Peyer's patch (tissue), 4 donors: ENCODE measurements at regions not wholly inside any gene's neighbourhood (a gene's known extent, or its start where the extent isn't known, plus 50 kb on each side); places are given as distances from the start of the nearest gene placed in this dataset.

Experiments used
- DNase-seq, 3 donors: peaks; one replicate each; pipeline ENCODE4 v3.0.0-alpha.2; 2017 to 2019
- H3K27ac ChIP-seq, 4 donors: fragments of 200-600 bp; sonication (generic); one replicate each; pipeline ENCODE4 v1.5.1; 2016 to 2019
- H3K27me3 ChIP-seq, 2 donors: fragments of 200-600 bp; sonication (generic); one replicate each; pipeline ENCODE4 v1.5.1; 2019
- H3K36me3 ChIP-seq, 3 donors: fragments of 200-600 bp; sonication (generic); one replicate each; pipeline ENCODE4 v1.5.1; 2016 to 2019
- H3K4me1 ChIP-seq, 4 donors: fragments of 200-600 bp; sonication (generic); one replicate each; pipeline ENCODE4 v1.5.1; 2016 to 2019
- H3K4me3 ChIP-seq, 4 donors: fragments of 200-600 bp; sonication (generic); 1 replicate in 3 of 4; 2 replicates in 1 of 4; pipeline ENCODE4 v1.5.1; 2016 to 2019; ENCODE audit warnings: mild to moderate bottlenecking in 1 of 4
- H3K9me3 ChIP-seq, 4 donors: fragments of 200-600 bp; sonication (generic); one replicate each; pipeline ENCODE4 v1.5.1; 2016 to 2019; ENCODE audit warnings: mild to moderate bottlenecking in 1 of 4
- POLR2A ChIP-seq, 2 donors: fragments of 450-650 bp; IDR thresholded peaks; one replicate each; pipeline ENCODE4 v1.5.1; 2017; ENCODE audit warnings: antibody characterized with exemption in 2 of 2, mild to moderate bottlenecking in 2 of 2, moderate library complexity in 2 of 2
- TF ChIP-seq, protein P1 (sequence below), 6 experiments: fragments of 450-650 bp in 4 of 6; fragments of 200-600 bp in 2 of 6; sonication (generic) in 1 of 6; IDR thresholded peaks; one replicate each; pipeline ENCODE4 v1.5.1; 2017 to 2019; ENCODE audit warnings: antibody characterized with exemption in 6 of 6, mild to moderate bottlenecking in 3 of 6, moderate library complexity in 1 of 6

- no peaks in the 10 kb centered on the region for H3K9me3 ChIP-seq
- no peaks in the 10 kb centered on the region for H3K36me3 ChIP-seq
- no peak overlapping the region for H3K4me3 ChIP-seq
- DNase-seq: no peak
- TF ChIP-seq, protein P1, sequence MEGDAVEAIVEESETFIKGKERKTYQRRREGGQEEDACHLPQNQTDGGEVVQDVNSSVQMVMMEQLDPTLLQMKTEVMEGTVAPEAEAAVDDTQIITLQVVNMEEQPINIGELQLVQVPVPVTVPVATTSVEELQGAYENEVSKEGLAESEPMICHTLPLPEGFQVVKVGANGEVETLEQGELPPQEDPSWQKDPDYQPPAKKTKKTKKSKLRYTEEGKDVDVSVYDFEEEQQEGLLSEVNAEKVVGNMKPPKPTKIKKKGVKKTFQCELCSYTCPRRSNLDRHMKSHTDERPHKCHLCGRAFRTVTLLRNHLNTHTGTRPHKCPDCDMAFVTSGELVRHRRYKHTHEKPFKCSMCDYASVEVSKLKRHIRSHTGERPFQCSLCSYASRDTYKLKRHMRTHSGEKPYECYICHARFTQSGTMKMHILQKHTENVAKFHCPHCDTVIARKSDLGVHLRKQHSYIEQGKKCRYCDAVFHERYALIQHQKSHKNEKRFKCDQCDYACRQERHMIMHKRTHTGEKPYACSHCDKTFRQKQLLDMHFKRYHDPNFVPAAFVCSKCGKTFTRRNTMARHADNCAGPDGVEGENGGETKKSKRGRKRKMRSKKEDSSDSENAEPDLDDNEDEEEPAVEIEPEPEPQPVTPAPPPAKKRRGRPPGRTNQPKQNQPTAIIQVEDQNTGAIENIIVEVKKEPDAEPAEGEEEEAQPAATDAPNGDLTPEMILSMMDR (IDR thresholded peaks at IDR 0.05): no peak
- TF ChIP-seq POLR2A (IDR thresholded peaks at IDR 0.05): no peak
- no peaks in the 10 kb centered on the region for H3K4me1 ChIP-seq
- no peak overlapping the region for H3K27ac ChIP-seq
- H3K27me3 ChIP-seq: no peaks in the 10 kb centered on the region
Observed at GRCh38 chr1:87231703-87232367, 96.8 kb upstream of the LMO4 start.

GRCh38 chr1:87236585-87236984 lies 92.1 kb upstream of the LMO4 start:
- TF ChIP-seq POLR2A (IDR thresholded peaks at IDR 0.05): no peak
- TF ChIP-seq, protein P1 (IDR thresholded peaks at IDR 0.05): no peak
- no peaks in the 10 kb centered on the region for H3K27me3 ChIP-seq

GRCh38 chr1:87239997-87240605 lies 88.6 kb upstream of the LMO4 start:
- H3K4me3 ChIP-seq: no peak overlapping the region
- TF ChIP-seq POLR2A (IDR thresholded peaks at IDR 0.05): no peak
- TF ChIP-seq, protein P1 (IDR thresholded peaks at IDR 0.05): no peak

More at GRCh38 chr1:87236585-87236984, 92.1 kb upstream of the LMO4 start:
- Histone ChIP-seq H3K4me1 (no peaks in the 10 kb centered on the region), H3K36me3 (no peaks in the 10 kb centered on the region), H3K27ac (no peak overlapping the region), H3K4me3 (no peak overlapping the region), H3K9me3 (no peaks in the 10 kb centered on the region)
- DNase-seq: no peak

GRCh38 chr1:87240661-87241285 lies 87.9 kb upstream of the LMO4 start:
- H3K4me1 ChIP-seq: no peaks in the 10 kb centered on the region
- DNase-seq: no peak
- H3K27me3 ChIP-seq: no peaks in the 10 kb centered on the region
- H3K36me3 ChIP-seq: no peaks in the 10 kb centered on the region
- H3K9me3 ChIP-seq: no peaks in the 10 kb centered on the region
- H3K27ac ChIP-seq: no peak overlapping the region
- TF ChIP-seq, protein P1 (IDR thresholded peaks at IDR 0.05): no peak
- TF ChIP-seq POLR2A (IDR thresholded peaks at IDR 0.05): no peak
- no peak overlapping the region for H3K4me3 ChIP-seq

More at GRCh38 chr1:87239997-87240605, 88.6 kb upstream of the LMO4 start:
- no peaks in the 10 kb centered on the region for H3K36me3 ChIP-seq
- no peak overlapping the region for H3K27ac ChIP-seq
- no peaks in the 10 kb centered on the region for H3K27me3 ChIP-seq
- DNase-seq: no peak
- no peaks in the 10 kb centered on the region for H3K4me1 ChIP-seq
- no peaks in the 10 kb centered on the region for H3K9me3 ChIP-seq

DNA sequence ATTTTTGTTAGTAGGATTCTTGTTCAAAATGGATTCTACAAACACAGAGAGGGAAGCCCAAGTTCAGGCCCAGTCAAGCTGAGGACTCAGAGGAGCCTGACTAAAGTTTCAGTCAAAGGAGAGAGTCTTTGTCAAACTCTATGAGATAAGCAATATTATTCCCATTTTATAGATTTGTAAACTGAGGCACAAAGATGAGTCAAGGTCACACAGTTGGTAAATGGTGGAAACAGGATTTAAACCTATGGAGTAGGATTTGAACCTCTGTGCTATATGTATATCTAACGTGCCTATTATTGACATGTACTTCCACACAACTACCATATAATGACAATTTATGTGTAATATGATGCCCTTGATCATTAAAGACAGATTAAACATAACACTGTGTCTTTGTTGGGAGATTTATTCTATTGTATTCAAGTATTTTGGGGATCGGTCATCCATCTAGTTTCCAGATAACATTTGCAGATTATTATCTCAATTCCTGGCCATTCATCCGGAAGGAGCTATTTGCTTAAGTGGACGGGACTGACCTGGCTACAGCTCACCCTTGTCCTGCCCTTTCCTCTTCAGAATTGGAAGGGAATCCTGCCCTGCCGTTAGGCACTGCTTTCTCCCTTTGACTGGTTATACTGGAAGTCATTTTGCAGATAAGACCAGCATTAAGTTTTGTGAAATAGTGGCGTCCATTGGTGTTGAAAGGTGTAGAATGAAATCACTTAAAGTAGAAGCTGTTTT lies 86.1 kb upstream of the LMO4 start:
- TF ChIP-seq, protein P1 (IDR thresholded peaks at IDR 0.05): no peak
- no peak for TF ChIP-seq POLR2A (IDR thresholded peaks at IDR 0.05)
- H3K4me1 ChIP-seq: no peaks in the 10 kb centered on the region
- no peak overlapping the region for H3K4me3 ChIP-seq
- no peaks in the 10 kb centered on the region for H3K9me3 ChIP-seq
- H3K36me3 ChIP-seq: no peaks in the 10 kb centered on the region
- no peaks in the 10 kb centered on the region for H3K27me3 ChIP-seq
- H3K27ac ChIP-seq: no peak overlapping the region
- no peak for DNase-seq
